ENCODE measurements at regions not wholly inside any gene's neighbourhood (a gene's known extent, or its start where the extent isn't known, plus 50 kb on each side); places are given as distances from the start of the nearest gene placed in this dataset.

DNA sequence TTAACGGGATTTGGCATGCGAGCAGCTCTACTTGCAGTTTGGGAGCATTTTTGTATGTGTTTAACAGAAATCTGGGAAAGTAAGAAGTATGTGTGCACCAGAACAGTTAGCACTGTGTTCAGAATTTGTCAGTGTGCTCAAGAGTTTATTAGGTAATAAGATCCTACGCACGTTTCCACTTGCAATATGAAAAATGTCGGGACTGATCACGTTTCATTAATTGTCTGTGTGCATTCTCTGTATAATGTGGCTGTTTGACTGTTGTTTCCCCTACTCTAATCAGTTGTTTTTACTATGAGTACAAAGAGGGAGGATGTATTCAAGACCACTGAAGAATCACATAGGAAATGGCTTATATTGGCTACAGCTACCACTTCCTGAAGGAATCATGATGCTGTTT is 349.7 kb upstream of the POU3F2 start (continued):
- TF ChIP-seq USF2 (IDR thresholded peaks at IDR 0.05; ENCODE audit: borderline replicate concordance, low read depth, low read length): no peak
- TF ChIP-seq NFYB (IDR thresholded peaks at IDR 0.05; ENCODE audit: insufficient read depth, low read depth, low read length): no peak
- no peak for TF ChIP-seq DPF2 (IDR thresholded peaks at IDR 0.05)
- TF ChIP-seq SIN3A (IDR thresholded peaks at IDR 0.05; ENCODE audit: low read depth, low read length): no peak
- no peak for TF ChIP-seq MYC (IDR thresholded peaks at IDR 0.05; ENCODE audit: insufficient read depth, insufficient read length, insufficient replicate concordance, low read length, severe bottlenecking)
- no peak for TF ChIP-seq SMARCA5 (IDR thresholded peaks at IDR 0.05)
- TF ChIP-seq NFIC (IDR thresholded peaks at IDR 0.05; ENCODE audit: low read depth, low read length): no peak
- TF ChIP-seq CEBPB (IDR thresholded peaks at IDR 0.05; ENCODE audit: borderline replicate concordance in 1 of 2, low read depth in 2 of 2, low read length in 2 of 2): no peak
- TF ChIP-seq SREBF2 (IDR thresholded peaks at IDR 0.05; ENCODE audit: low read length): no peak
- TF ChIP-seq PRDM15 (CRISPR knock-in tag; IDR thresholded peaks at IDR 0.05): no peak
- TF ChIP-seq ZNF24 (IDR thresholded peaks at IDR 0.05): no peak

All from GM12878 (cell line).